T-cell (primary cell): ENCODE measurements at regions not wholly inside any gene's neighbourhood (a gene's known extent, or its start where the extent isn't known, plus 50 kb on each side); places are given as distances from the start of the nearest gene placed in this dataset.
"Not testable (repeated sequence)": the region's sequence is repeated elsewhere in the genome, so short reads cannot be mapped to it uniquely, and the experiment has no call there.

Experiments used
- ATAC-seq, 4 experiments: fragments of 200-7000 bp in 3 of 4; fragments of 150-1000 bp in 1 of 4; cut with Tn5 transposase; replicated peaks in 1 of 4; 1 replicate in 3 of 4; 2 replicates in 1 of 4; pipeline ENCODE4 v1.10.0; 2021; ENCODE audit warnings: moderate library complexity in 3 of 4, mild to moderate bottlenecking in 2 of 4, moderate number of reproducible peaks in 1 of 4
- CTCF ChIA-PET, 2 donors: fragments of 300-600 bp; sonication (Branson Sonifier 250); formaldehyde crosslinking; loops; one replicate each; lab custom pipeline; 2022; ENCODE audit warnings: antibody characterized with exemption in 2 of 2; lab: Charles Lee
- POLR2A ChIA-PET, 2 donors: fragments of 300-600 bp; sonication (Branson Sonifier 250); formaldehyde crosslinking; loops; one replicate each; lab custom pipeline; 2022; ENCODE audit warnings: antibody characterized with exemption in 2 of 2; lab: Charles Lee
- DNase-seq, 35 experiments: peaks; one replicate each; pipeline versions ENCODE4 v3.0.0 to v3.0.0-alpha.2; 2013 to 2023
- H3K27ac ChIP-seq: one replicate; pipeline ENCODE4 v1.5.1; 2013; ENCODE audit warnings: low read length
- H3K27me3 ChIP-seq, 2 experiments: replicated peaks in 1 of 2; 1 replicate in 1 of 2; 2 replicates in 1 of 2; pipeline versions ENCODE4 v1.6.1 to v1.7.0; 2013; ENCODE audit warnings: low read length in 1 of 2, mixed read lengths in 1 of 2; ENCODE audit not compliant: control insufficient read depth in 2 of 2, insufficient read depth in 2 of 2; ENCODE audit errors: extremely low read depth in 1 of 2
- H3K36me3 ChIP-seq, 2 donors: 1 replicate in 1 of 2; 2 replicates in 1 of 2; pipeline versions ENCODE4 v1.6.1 to v1.7.0; 2013; ENCODE audit warnings: low read length in 1 of 2; ENCODE audit not compliant: control insufficient read depth in 2 of 2, insufficient read depth in 1 of 2; ENCODE audit errors: extremely low read depth in 1 of 2
- H3K4me1 ChIP-seq, 2 experiments: 1 replicate in 1 of 2; 2 replicates in 1 of 2; pipeline versions ENCODE4 v1.6.1 to v1.7.0; 2013; ENCODE audit warnings: low read length in 2 of 2, mixed read lengths in 1 of 2; ENCODE audit not compliant: insufficient read depth in 2 of 2, control insufficient read depth in 1 of 2; ENCODE audit errors: extremely low read depth in 1 of 2
- H3K4me3 ChIP-seq, 2 donors: 1 replicate in 1 of 2; 2 replicates in 1 of 2; pipeline versions ENCODE4 v1.5.1 to v1.7.0; 2013; ENCODE audit warnings: mild to moderate bottlenecking in 2 of 2, low read length in 1 of 2, moderate library complexity in 1 of 2; ENCODE audit not compliant: control insufficient read depth in 1 of 2; ENCODE audit errors: extremely low read depth in 1 of 2
- H3K9me3 ChIP-seq: 2 replicates; pipeline ENCODE4 v1.7.0; 2013
- H3K27ac Mint-ChIP-seq, 2 donors: one replicate each; pipeline ENCODE4 v1.8.0; 2020 to 2021; ENCODE audit warnings: mild to moderate bottlenecking in 2 of 2, mixed read lengths in 2 of 2
- H3K27me3 Mint-ChIP-seq, 2 donors: one replicate each; pipeline ENCODE4 v1.8.0; 2021 to 2022; ENCODE audit warnings: mixed read lengths in 2 of 2
- H3K36me3 Mint-ChIP-seq: one replicate; pipeline ENCODE4 v1.8.0; 2021; ENCODE audit warnings: mixed read lengths
- H3K4me1 Mint-ChIP-seq, 3 donors: one replicate each; pipeline ENCODE4 v1.8.0; 2020 to 2022; ENCODE audit warnings: mixed read lengths in 3 of 3, mild to moderate bottlenecking in 1 of 3
- H3K4me3 Mint-ChIP-seq, 3 donors: one replicate each; pipeline ENCODE4 v1.8.0; 2020 to 2022; ENCODE audit warnings: mild to moderate bottlenecking in 3 of 3, mixed read lengths in 3 of 3, moderate library complexity in 3 of 3
- H3K9me3 Mint-ChIP-seq, 3 donors: one replicate each; pipeline ENCODE4 v1.8.0; 2020 to 2022; ENCODE audit warnings: mixed read lengths in 3 of 3
- WGBS: methylation state at CpG from one replicate; pipeline ENCODE4 v1.1.5; 2013; ENCODE audit warnings: missing lambda C conversion rate; ENCODE audit not compliant: insufficient coverage; 5-methylcytosine and 5-hydroxymethylcytosine counted together

GRCh38 chr21:38905328-38905727, 99.6 kb downstream of the ETS2 start:
- Histone ChIP-seq H3K27me3 (peaks cover 0 to 15% of the 10 kb centered on the region in 2 experiments), H3K4me3 (no peak overlapping the region), H3K27ac (no peak overlapping the region), H3K9me3 (no peaks in the 10 kb centered on the region), H3K36me3 (no peaks in the 10 kb centered on the region), H3K4me1 (no peaks in the 10 kb centered on the region)
- CTCF ChIA-PET = no interaction called here
- DNase-seq = no peak
- no peaks in the 10 kb centered on the region for H3K4me1 Mint-ChIP-seq
- WGBS = no CpG with 5 or more reads among the region's 4 CpGs
- H3K27ac Mint-ChIP-seq = no peak overlapping the region
- H3K4me3 Mint-ChIP-seq = no peak overlapping the region
- peaks cover 0 to 9% (median 3%) of the 10 kb centered on the region in 3 donors for H3K9me3 Mint-ChIP-seq
- H3K36me3 Mint-ChIP-seq = no peaks in the 10 kb centered on the region
- H3K27me3 Mint-ChIP-seq = peaks cover 0 to 4% of the 10 kb centered on the region in 2 donors
- no peak for ATAC-seq
- POLR2A ChIA-PET = no interaction called here

DNA sequence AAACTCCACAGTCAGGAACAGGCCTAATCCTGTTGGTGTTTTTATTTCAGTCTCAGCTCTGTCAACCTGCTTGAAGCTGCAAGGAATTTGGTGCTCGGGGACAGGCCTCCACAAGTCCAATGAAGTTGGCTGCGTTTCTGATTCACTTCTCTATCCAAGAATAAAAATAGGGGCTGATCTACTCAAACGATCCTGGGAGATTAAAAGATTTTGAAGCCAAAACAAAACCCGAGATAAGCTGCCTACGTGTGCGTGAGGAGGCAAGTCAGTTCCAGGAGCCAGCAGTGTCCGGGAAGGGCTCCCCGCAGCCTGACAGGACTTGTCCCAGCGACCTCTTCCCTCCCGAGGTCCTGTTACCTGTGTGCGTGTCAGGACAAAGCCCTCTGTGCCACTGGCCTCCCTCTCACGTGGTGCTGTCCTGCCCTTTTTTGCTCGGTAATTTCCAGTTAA, 98.0 kb downstream of the ETS2 start:
- 89% methylated on average over 9 of the region's 13 CpGs for WGBS
- ATAC-seq = no peak
- POLR2A ChIA-PET = no interaction called here

GRCh38 chr21:38902608-38903445, 97.1 kb downstream of the ETS2 start:
- Mint-ChIP-seq H3K27ac (no peak overlapping the region), H3K36me3 (no peaks in the 10 kb centered on the region), H3K27me3 (peaks cover 0 to 4% of the 10 kb centered on the region in 2 donors), H3K4me1 (no peaks in the 10 kb centered on the region), H3K4me3 (no peak overlapping the region), H3K9me3 (peaks cover 0 to 9% (median 3%) of the 10 kb centered on the region in 3 donors)
- no peaks in the 10 kb centered on the region for H3K9me3 ChIP-seq
- peaks cover 0 to 4% of the 10 kb centered on the region in 2 experiments for H3K27me3 ChIP-seq
- CTCF ChIA-PET = no interaction called here
- no peak overlapping the region for H3K27ac ChIP-seq
- ATAC-seq (no peak), DNase-seq (no peak)
- H3K4me3 ChIP-seq = no peak overlapping the region
- no peaks in the 10 kb centered on the region for H3K4me1 ChIP-seq
- 87% methylated on average over 6 of the region's 9 CpGs for WGBS
- POLR2A ChIA-PET = no interaction called here
- no peaks in the 10 kb centered on the region for H3K36me3 ChIP-seq

More for the DNA sequence above, 98.0 kb downstream of the ETS2 start:
- Histone ChIP-seq H3K36me3 (no peaks in the 10 kb centered on the region), H3K27ac (no peak overlapping the region), H3K27me3 (peaks cover 0 to 4% of the 10 kb centered on the region in 2 experiments), H3K4me1 (no peaks in the 10 kb centered on the region), H3K9me3 (no peaks in the 10 kb centered on the region), H3K4me3 (no peak overlapping the region)
- H3K4me1 Mint-ChIP-seq = no peaks in the 10 kb centered on the region
- CTCF ChIA-PET = no interaction called here
- H3K27me3 Mint-ChIP-seq = peaks cover 0 to 4% of the 10 kb centered on the region in 2 donors
- no peak overlapping the region for H3K27ac Mint-ChIP-seq
- H3K36me3 Mint-ChIP-seq = no peaks in the 10 kb centered on the region
- DNase-seq = no peak
- H3K4me3 Mint-ChIP-seq = no peak overlapping the region
- H3K9me3 Mint-ChIP-seq = peaks cover 0 to 9% (median 3%) of the 10 kb centered on the region in 3 donors

- Histone ChIP-seq H3K4me3 (no peak overlapping the region), H3K9me3 (no peaks in the 10 kb centered on the region), H3K27ac (no peak overlapping the region), H3K4me1 (no peaks in the 10 kb centered on the region), H3K36me3 (no peaks in the 10 kb centered on the region), H3K27me3 (no peaks in the 10 kb centered on the region)
- Mint-ChIP-seq H3K27me3 (peaks cover 1 to 2% of the 10 kb centered on the region in 2 donors), H3K9me3 (peaks cover 0 to 9% (median 3%) of the 10 kb centered on the region in 3 donors), H3K36me3 (no peaks in the 10 kb centered on the region), H3K4me1 (no peaks in the 10 kb centered on the region), H3K4me3 (no peak overlapping the region), H3K27ac (no peak overlapping the region)
- DNase-seq (no peak), ATAC-seq (no peak)
- WGBS = no CpG with 5 or more reads among the region's 2 CpGs
- CTCF ChIA-PET = no interaction called here
- POLR2A ChIA-PET = no interaction called here
Observed at GRCh38 chr21:38900499-38900898, 94.8 kb downstream of the ETS2 start.

GRCh38 chr21:38899985-38900384, 94.3 kb downstream of the ETS2 start:
- ATAC-seq, DNase-seq, H3K4me1 ChIP-seq, CTCF ChIA-PET, H3K36me3 ChIP-seq, H3K27me3 ChIP-seq, H3K4me3 Mint-ChIP-seq, H3K27ac Mint-ChIP-seq, H3K27me3 Mint-ChIP-seq, H3K36me3 Mint-ChIP-seq, H3K4me1 Mint-ChIP-seq, H3K27ac ChIP-seq, H3K9me3 ChIP-seq, POLR2A ChIA-PET, H3K9me3 Mint-ChIP-seq, H3K4me3 ChIP-seq: not testable (repeated sequence)
- WGBS = no CpG with 5 or more reads among the region's 6 CpGs

- CTCF ChIA-PET = no interaction called here
- WGBS = no CpG with 5 or more reads among the region's 3 CpGs
- Mint-ChIP-seq H3K27me3 (peaks cover 3 to 12% of the 10 kb centered on the region in 2 donors), H3K4me1 (no peaks in the 10 kb centered on the region), H3K36me3 (no peaks in the 10 kb centered on the region), H3K9me3 (peaks cover 0 to 9% (median 3%) of the 10 kb centered on the region in 3 donors), H3K27ac (no peak overlapping the region), H3K4me3 (no peak overlapping the region)
- H3K27me3 ChIP-seq = peaks cover 0 to 4% of the 10 kb centered on the region in 2 experiments
- ATAC-seq (no peak), DNase-seq (no peak)
- H3K4me1 ChIP-seq = no peaks in the 10 kb centered on the region
- H3K9me3 ChIP-seq = no peaks in the 10 kb centered on the region
- no peaks in the 10 kb centered on the region for H3K36me3 ChIP-seq
- no peak overlapping the region for H3K27ac ChIP-seq
- no peak overlapping the region for H3K4me3 ChIP-seq
- POLR2A ChIA-PET = no interaction called here
Observed at GRCh38 chr21:38899277-38899947, 93.7 kb downstream of the ETS2 start.
